ENCODE measurements at regions not wholly inside any gene's neighbourhood (a gene's known extent, or its start where the extent isn't known, plus 50 kb on each side); places are given as distances from the start of the nearest gene placed in this dataset.

DNA sequence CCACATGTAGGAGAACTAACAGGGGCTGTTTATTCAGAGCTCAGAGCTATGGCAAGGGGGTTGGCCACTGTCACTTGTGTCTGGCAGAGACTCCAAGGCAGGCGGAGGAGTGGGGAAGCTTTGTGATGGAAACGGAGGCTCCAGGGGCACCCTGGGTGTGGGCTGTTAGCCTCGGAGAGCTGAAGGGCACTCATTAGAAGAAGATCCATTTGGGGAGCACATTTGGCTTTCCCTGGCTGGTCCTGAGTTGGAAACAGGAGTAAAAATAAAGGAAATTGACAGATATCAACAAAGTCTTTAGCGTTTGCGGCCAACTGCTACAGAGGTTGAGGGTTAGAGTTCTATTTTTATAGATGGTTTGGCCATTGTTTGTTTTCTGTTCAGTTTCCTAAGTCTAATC lies 288.3 kb upstream of the MKI67 start:
- no peak for FAIRE-seq
- BruUV-seq (replicated peaks) = no TSS peak
- Histone ChIP-seq H3K4me1 (ENCODE audit: control insufficient read depth, extremely low read depth, insufficient read depth, low read length) (no peaks in the 10 kb centered on the region), H3K36me3 (ENCODE audit: control insufficient read depth in 2 of 2, extremely low read depth in 1 of 2, insufficient read depth in 2 of 2, low read length in 2 of 2) (no peaks in the 10 kb centered on the region), H3K4me2 (ENCODE audit: insufficient read depth, low read length) (no peak overlapping the region), H3K79me2 (ENCODE audit: control insufficient read depth, insufficient read depth, low read length) (no peaks in the 10 kb centered on the region), H3K4me3 (replicated peaks in 1 of 3; ENCODE audit: insufficient read depth in 1 of 3, low read depth in 1 of 3, low read length in 3 of 3) (no peak overlapping the region), H3K9ac (replicated peaks; ENCODE audit: extremely low read depth, insufficient read depth, low read length) (no peak overlapping the region), H3K27ac (ENCODE audit: insufficient read depth, low read depth, low read length) (no peak overlapping the region), H3K27me3 (ENCODE audit: control insufficient read depth in 2 of 2, insufficient read depth in 2 of 2, low read length in 2 of 2) (no peaks in the 10 kb centered on the region), H3K9me3 (replicated peaks; ENCODE audit: control insufficient read depth, insufficient read depth, low read length) (no peaks in the 10 kb centered on the region), H2AFZ (ENCODE audit: low read depth, low read length) (no peak overlapping the region), H4K20me1 (replicated peaks; ENCODE audit: control insufficient read depth, extremely low read depth, insufficient read depth, low read length) (no peaks in the 10 kb centered on the region), H3K9me1 (replicated peaks; ENCODE audit: control insufficient read depth, extremely low read depth, insufficient read depth, low read length) (no peaks in the 10 kb centered on the region)
- POLR2A ChIA-PET = no interaction called here
- dilution Hi-C loops (cut with MboI; ENCODE audit: extremely low pct_ligation_motif_present, low sequenced_read_pairs) = no loop called here
- intact Hi-C loops (cut with micrococcal nuclease) = no loop called here
- CTCF ChIA-PET = no interaction called here
- TF ChIP-seq MYC (IDR thresholded peaks at IDR 0.05; ENCODE audit: low read depth, low read length) = no peak
- TF ChIP-seq, protein P1, sequence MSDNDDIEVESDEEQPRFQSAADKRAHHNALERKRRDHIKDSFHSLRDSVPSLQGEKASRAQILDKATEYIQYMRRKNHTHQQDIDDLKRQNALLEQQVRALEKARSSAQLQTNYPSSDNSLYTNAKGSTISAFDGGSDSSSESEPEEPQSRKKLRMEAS (IDR thresholded peaks at IDR 0.05; ENCODE audit: insufficient read depth, insufficient read length) = no peak
- TF ChIP-seq FOS (IDR thresholded peaks at IDR 0.05; ENCODE audit: borderline replicate concordance, insufficient read depth, low read length) = no peak
- TF ChIP-seq GATA2 (IDR thresholded peaks at IDR 0.05; ENCODE audit: insufficient read depth, insufficient read length, low read depth, low read length) = no peak
- TF ChIP-seq POLR2AphosphoS5 (IDR thresholded peaks at IDR 0.05; ENCODE audit: insufficient read depth, low read depth, low read length) = no peak
- no peak for TF ChIP-seq JUN (IDR thresholded peaks at IDR 0.05; ENCODE audit: borderline replicate concordance, insufficient read depth, insufficient read length, low read depth)
- TF ChIP-seq EZH2 (IDR thresholded peaks at IDR 0.05; ENCODE audit: borderline replicate concordance, low read depth, low read length, severe bottlenecking) = no peak
- TF ChIP-seq CTCF (IDR thresholded peaks at IDR 0.05; ENCODE audit: extremely low read depth in 1 of 2, insufficient read depth in 1 of 2, low read depth in 1 of 2, low read length in 2 of 2) = no peak
- no peak for TF ChIP-seq POLR2A (IDR thresholded peaks at IDR 0.05; ENCODE audit: low read depth, low read length)
- DNase-seq (ENCODE audit: low read depth, low spot score) = no peak
